ENCODE measurements at regions not wholly inside any gene's neighbourhood (a gene's known extent, or its start where the extent isn't known, plus 50 kb on each side); places are given as distances from the start of the nearest gene placed in this dataset.
A peak's percentile ranks its signal among the peaks of the same experiment; 100 is the strongest.

- H3K9me3 Mint-ChIP-seq: peaks cover 16% of the 10 kb centered on the region
- no peaks in the 10 kb centered on the region for H3K27me3 ChIP-seq (ENCODE audit: control insufficient read depth, insufficient read depth, low read length, poor library complexity, severe bottlenecking)
- WGBS, 2 experiments (ENCODE audit: insufficient coverage in 1 of 2, insufficient read length in 1 of 2): 100% methylated on average over 1 of the region's 1 CpG; no CpG with 5 or more reads in 1 of the 2 experiments
Measured at GRCh38 chr2:53212576-53212975, 555.0 kb upstream of the CHAC2 start.

GRCh38 chr2:53211201-53211774, 556.3 kb upstream of the CHAC2 start:
- no peaks in the 10 kb centered on the region for H3K27me3 Mint-ChIP-seq (ENCODE audit: insufficient read depth)
- H3K4me1 Mint-ChIP-seq: no peaks in the 10 kb centered on the region
- 40 to 64% methylated on average over 1 to 2 of the region's 2 CpGs for WGBS, 2 experiments (ENCODE audit: insufficient coverage in 1 of 2, insufficient read length in 1 of 2)
- no peaks in the 10 kb centered on the region for H3K27me3 ChIP-seq (ENCODE audit: control insufficient read depth, insufficient read depth, low read length, poor library complexity, severe bottlenecking)
- H3K36me3 ChIP-seq (ENCODE audit: control insufficient read depth, insufficient read depth, low read length): no peaks in the 10 kb centered on the region
- no peak overlapping the region for H3K27ac Mint-ChIP-seq
- H3K9me3 ChIP-seq (ENCODE audit: control insufficient read depth, low read length): peaks cover 6% of the 10 kb centered on the region
- H3K9me3 Mint-ChIP-seq: peaks cover 12% of the 10 kb centered on the region
- no peaks in the 10 kb centered on the region for H3K4me1 ChIP-seq (ENCODE audit: control insufficient read depth, insufficient read depth, low read length)
- H3K4me3 ChIP-seq (ENCODE audit: low read length): no peak overlapping the region
- no peak for DNase-seq
- H3K9ac ChIP-seq (ENCODE audit: extremely low read depth, low read length, poor library complexity, severe bottlenecking): no peak overlapping the region
- no peak overlapping the region for H3K4me3 Mint-ChIP-seq
- H3K27ac ChIP-seq (ENCODE audit: low read depth, low read length): no peak overlapping the region
- TF ChIP-seq CTCF (conservative IDR thresholded peaks at IDR 0.05): no peak
- H3K36me3 Mint-ChIP-seq (ENCODE audit: low read depth): no peaks in the 10 kb centered on the region

More at GRCh38 chr2:53212576-53212975, 555.0 kb upstream of the CHAC2 start:
- Mint-ChIP-seq H3K36me3 (ENCODE audit: low read depth) (no peaks in the 10 kb centered on the region), H3K27ac (no peak overlapping the region), H3K27me3 (ENCODE audit: insufficient read depth) (no peaks in the 10 kb centered on the region), H3K4me3 (no peak overlapping the region), H3K4me1 (no peaks in the 10 kb centered on the region)
- no peaks in the 10 kb centered on the region for H3K36me3 ChIP-seq (ENCODE audit: control insufficient read depth, insufficient read depth, low read length)
- DNase-seq: no peak
- no peak overlapping the region for H3K4me3 ChIP-seq (ENCODE audit: low read length)
- no peak overlapping the region for H3K27ac ChIP-seq (ENCODE audit: low read depth, low read length)
- H3K4me1 ChIP-seq (ENCODE audit: control insufficient read depth, insufficient read depth, low read length): no peaks in the 10 kb centered on the region
- no peak for TF ChIP-seq CTCF (conservative IDR thresholded peaks at IDR 0.05)
- peaks cover 6% of the 10 kb centered on the region for H3K9me3 ChIP-seq (ENCODE audit: control insufficient read depth, low read length)
- H3K9ac ChIP-seq (ENCODE audit: extremely low read depth, low read length, poor library complexity, severe bottlenecking): no peak overlapping the region

GRCh38 chr2:53210538-53210937, 557.1 kb upstream of the CHAC2 start:
- DNase-seq: no peak

More at GRCh38 chr2:53210538-53210937, 557.1 kb upstream of the CHAC2 start:
- Mint-ChIP-seq H3K27me3 (ENCODE audit: insufficient read depth) (no peaks in the 10 kb centered on the region), H3K4me1 (no peaks in the 10 kb centered on the region), H3K27ac (no peak overlapping the region), H3K36me3 (ENCODE audit: low read depth) (no peaks in the 10 kb centered on the region), H3K9me3 (peaks cover 12% of the 10 kb centered on the region), H3K4me3 (no peak overlapping the region)
- TF ChIP-seq CTCF (conservative IDR thresholded peaks at IDR 0.05): peak; percentile 73
- Histone ChIP-seq H3K9ac (ENCODE audit: extremely low read depth, low read length, poor library complexity, severe bottlenecking) (no peak overlapping the region), H3K4me1 (ENCODE audit: control insufficient read depth, insufficient read depth, low read length) (no peaks in the 10 kb centered on the region), H3K9me3 (ENCODE audit: control insufficient read depth, low read length) (peaks cover 6% of the 10 kb centered on the region), H3K4me3 (ENCODE audit: low read length) (no peak overlapping the region), H3K27me3 (ENCODE audit: control insufficient read depth, insufficient read depth, low read length, poor library complexity, severe bottlenecking) (no peaks in the 10 kb centered on the region), H3K36me3 (ENCODE audit: control insufficient read depth, insufficient read depth, low read length) (no peaks in the 10 kb centered on the region), H3K27ac (ENCODE audit: low read depth, low read length) (no peak overlapping the region)
- 39 to 52% methylated on average over 2 to 3 of the region's 3 CpGs for WGBS, 2 experiments (ENCODE audit: insufficient coverage in 1 of 2, insufficient read length in 1 of 2)
